ENCODE measurements at regions not wholly inside any gene's neighbourhood (a gene's known extent, or its start where the extent isn't known, plus 50 kb on each side); places are given as distances from the start of the nearest gene placed in this dataset.

DNA sequence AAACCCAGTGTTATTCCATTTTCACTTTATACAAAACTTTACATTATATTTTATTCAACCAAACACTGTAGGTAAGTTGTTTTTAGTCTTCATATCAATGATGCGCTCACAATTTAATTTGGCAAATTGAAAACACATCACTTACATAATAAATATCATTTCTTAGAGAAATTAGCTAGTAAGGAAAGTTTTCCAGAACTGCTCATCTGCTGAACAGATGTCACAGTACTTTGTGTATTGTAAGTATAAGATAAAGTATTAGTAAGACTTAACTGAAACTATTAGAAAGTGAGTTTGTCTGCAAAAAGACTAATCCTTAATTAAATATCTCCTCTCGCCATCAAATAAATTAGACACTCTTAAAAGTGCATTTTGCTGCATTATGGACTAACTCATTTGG is 108.7 kb upstream of the PACRGL start:
- no peaks in the 10 kb centered on the region for H3K9me3 ChIP-seq (ENCODE audit: insufficient read depth, low read length)
- no peak overlapping the region for H2AFZ ChIP-seq (ENCODE audit: low read depth, low read length, severe bottlenecking)
- H3K36me3 ChIP-seq (ENCODE audit: low read length) = no peaks in the 10 kb centered on the region
- H3K9ac ChIP-seq (ENCODE audit: low read length) = no peak overlapping the region
- H3K4me3 ChIP-seq (ENCODE audit: insufficient read depth, low read length, poor library complexity, severe bottlenecking) = no peak overlapping the region
- H3K27me3 ChIP-seq (ENCODE audit: low read length) = no peaks in the 10 kb centered on the region
- no peaks in the 10 kb centered on the region for H3K9me2 ChIP-seq (replicated peaks; ENCODE audit: insufficient read depth, low read length)
- H3K27ac ChIP-seq (ENCODE audit: low read depth, low read length) = no peak overlapping the region
- no peaks in the 10 kb centered on the region for H3K79me2 ChIP-seq (ENCODE audit: insufficient read depth, low read length)
- TF ChIP-seq, protein P1, sequence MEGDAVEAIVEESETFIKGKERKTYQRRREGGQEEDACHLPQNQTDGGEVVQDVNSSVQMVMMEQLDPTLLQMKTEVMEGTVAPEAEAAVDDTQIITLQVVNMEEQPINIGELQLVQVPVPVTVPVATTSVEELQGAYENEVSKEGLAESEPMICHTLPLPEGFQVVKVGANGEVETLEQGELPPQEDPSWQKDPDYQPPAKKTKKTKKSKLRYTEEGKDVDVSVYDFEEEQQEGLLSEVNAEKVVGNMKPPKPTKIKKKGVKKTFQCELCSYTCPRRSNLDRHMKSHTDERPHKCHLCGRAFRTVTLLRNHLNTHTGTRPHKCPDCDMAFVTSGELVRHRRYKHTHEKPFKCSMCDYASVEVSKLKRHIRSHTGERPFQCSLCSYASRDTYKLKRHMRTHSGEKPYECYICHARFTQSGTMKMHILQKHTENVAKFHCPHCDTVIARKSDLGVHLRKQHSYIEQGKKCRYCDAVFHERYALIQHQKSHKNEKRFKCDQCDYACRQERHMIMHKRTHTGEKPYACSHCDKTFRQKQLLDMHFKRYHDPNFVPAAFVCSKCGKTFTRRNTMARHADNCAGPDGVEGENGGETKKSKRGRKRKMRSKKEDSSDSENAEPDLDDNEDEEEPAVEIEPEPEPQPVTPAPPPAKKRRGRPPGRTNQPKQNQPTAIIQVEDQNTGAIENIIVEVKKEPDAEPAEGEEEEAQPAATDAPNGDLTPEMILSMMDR (IDR thresholded peaks at IDR 0.05; ENCODE audit: insufficient read depth, low read length, poor library complexity, severe bottlenecking) = no peak
- no peaks in the 10 kb centered on the region for H4K20me1 ChIP-seq (ENCODE audit: low read depth, low read length)
- H3K4me2 ChIP-seq (ENCODE audit: low read depth, low read length, poor library complexity, severe bottlenecking) = no peak overlapping the region
- H3F3A ChIP-seq (ENCODE audit: insufficient read depth) = no peaks in the 10 kb centered on the region

GRCh38 chr4:20592013-20592412 is 108.2 kb upstream of the PACRGL start:
- no peak overlapping the region for H3K27ac ChIP-seq (ENCODE audit: low read depth, low read length)
- TF ChIP-seq EZH2phosphoT487 (conservative IDR thresholded peaks at IDR 0.05; ENCODE audit: low read length) = no peak

DNA sequence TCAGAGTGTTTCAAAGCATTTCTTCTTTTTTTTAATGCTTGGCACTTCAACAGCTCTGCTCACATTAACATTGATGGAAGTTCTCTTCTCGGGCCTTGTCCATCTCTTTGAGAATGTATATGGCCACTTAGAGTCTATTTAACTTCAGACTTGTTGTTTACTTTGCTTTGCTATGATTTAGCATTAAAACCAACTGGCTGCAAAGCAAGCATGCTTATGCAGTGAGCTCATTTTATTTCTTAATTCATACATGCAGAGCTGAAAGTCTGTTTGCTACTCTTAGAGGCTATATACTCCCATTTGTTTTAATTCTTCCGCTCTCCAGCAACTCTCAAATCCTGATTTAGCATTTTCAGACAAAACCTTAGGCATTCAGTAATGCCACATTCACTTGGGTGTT is 107.6 kb upstream of the PACRGL start:
- H3K9me2 ChIP-seq (replicated peaks; ENCODE audit: insufficient read depth, low read length) = no peaks in the 10 kb centered on the region
- H3K36me3 ChIP-seq (ENCODE audit: low read length) = no peaks in the 10 kb centered on the region
- H3K79me2 ChIP-seq (ENCODE audit: insufficient read depth, low read length) = no peaks in the 10 kb centered on the region
- H3F3A ChIP-seq (ENCODE audit: insufficient read depth) = no peaks in the 10 kb centered on the region
- no peaks in the 10 kb centered on the region for H4K20me1 ChIP-seq (ENCODE audit: low read depth, low read length)
- H3K9ac ChIP-seq (ENCODE audit: low read length) = no peak overlapping the region
- no peak overlapping the region for H3K27ac ChIP-seq (ENCODE audit: low read depth, low read length)
- no peak overlapping the region for H3K4me3 ChIP-seq (ENCODE audit: insufficient read depth, low read length, poor library complexity, severe bottlenecking)
- no peaks in the 10 kb centered on the region for H3K27me3 ChIP-seq (ENCODE audit: low read length)
- TF ChIP-seq EZH2phosphoT487 (conservative IDR thresholded peaks at IDR 0.05; ENCODE audit: low read length) = no peak
- no peaks in the 10 kb centered on the region for H3K9me3 ChIP-seq (ENCODE audit: insufficient read depth, low read length)
- H2AFZ ChIP-seq (ENCODE audit: low read depth, low read length, severe bottlenecking) = no peak overlapping the region
- H3K4me2 ChIP-seq (ENCODE audit: low read depth, low read length, poor library complexity, severe bottlenecking) = no peak overlapping the region

More at GRCh38 chr4:20592013-20592412, 108.2 kb upstream of the PACRGL start:
- Histone ChIP-seq H3K9ac (ENCODE audit: low read length) (no peak overlapping the region), H3K9me3 (ENCODE audit: insufficient read depth, low read length) (no peaks in the 10 kb centered on the region), H2AFZ (ENCODE audit: low read depth, low read length, severe bottlenecking) (no peak overlapping the region), H3F3A (ENCODE audit: insufficient read depth) (no peaks in the 10 kb centered on the region), H3K36me3 (ENCODE audit: low read length) (no peaks in the 10 kb centered on the region), H4K20me1 (ENCODE audit: low read depth, low read length) (no peaks in the 10 kb centered on the region), H3K27me3 (ENCODE audit: low read length) (no peaks in the 10 kb centered on the region), H3K4me2 (ENCODE audit: low read depth, low read length, poor library complexity, severe bottlenecking) (no peak overlapping the region), H3K4me3 (ENCODE audit: insufficient read depth, low read length, poor library complexity, severe bottlenecking) (no peak overlapping the region), H3K79me2 (ENCODE audit: insufficient read depth, low read length) (no peaks in the 10 kb centered on the region), H3K9me2 (replicated peaks; ENCODE audit: insufficient read depth, low read length) (no peaks in the 10 kb centered on the region)

DNA sequence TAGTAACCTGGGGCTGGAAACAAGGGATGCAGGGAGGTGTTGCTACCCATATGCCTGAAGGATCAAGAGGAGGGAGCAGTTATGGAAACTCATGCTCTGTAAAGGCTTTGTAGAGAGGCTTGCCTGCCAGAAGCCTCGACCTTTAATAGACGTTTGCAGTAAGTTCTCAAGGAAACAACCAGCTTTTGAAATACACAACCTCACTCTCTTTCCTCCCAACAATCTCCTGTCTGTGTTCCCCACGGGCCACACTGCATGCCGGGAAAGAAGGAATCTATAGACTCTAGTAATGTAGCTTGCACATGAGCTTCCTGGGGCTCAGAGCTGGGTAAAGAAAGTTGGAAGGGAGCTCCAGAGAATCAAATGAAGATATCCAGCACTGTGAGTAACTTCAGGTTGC is 101.6 kb upstream of the PACRGL start:
- Histone ChIP-seq H3K9me2 (replicated peaks; ENCODE audit: insufficient read depth, low read length) (no peaks in the 10 kb centered on the region), H3K4me2 (ENCODE audit: low read depth, low read length, poor library complexity, severe bottlenecking) (no peak overlapping the region), H3K27ac (ENCODE audit: low read depth, low read length) (no peak overlapping the region), H3K9me3 (ENCODE audit: insufficient read depth, low read length) (no peaks in the 10 kb centered on the region), H3K4me3 (ENCODE audit: insufficient read depth, low read length, poor library complexity, severe bottlenecking) (no peak overlapping the region), H3K79me2 (ENCODE audit: insufficient read depth, low read length) (no peaks in the 10 kb centered on the region), H3K27me3 (ENCODE audit: low read length) (no peaks in the 10 kb centered on the region), H3K36me3 (ENCODE audit: low read length) (no peaks in the 10 kb centered on the region), H3F3A (ENCODE audit: insufficient read depth) (no peaks in the 10 kb centered on the region), H3K9ac (ENCODE audit: low read length) (no peak overlapping the region), H4K20me1 (ENCODE audit: low read depth, low read length) (no peaks in the 10 kb centered on the region), H2AFZ (ENCODE audit: low read depth, low read length, severe bottlenecking) (no peak overlapping the region)
- no peak for TF ChIP-seq EZH2phosphoT487 (conservative IDR thresholded peaks at IDR 0.05; ENCODE audit: low read length)
- TF ChIP-seq, protein P1 (IDR thresholded peaks at IDR 0.05; ENCODE audit: insufficient read depth, low read length, poor library complexity, severe bottlenecking) = no peak
